Activated T-cell treated with anti-CD3 and anti-CD28 coated beads, Interleukin-2, amount 50 U/mL, for 1 hour (primary cell): ENCODE measurements at regions not wholly inside any gene's neighbourhood (a gene's known extent, or its start where the extent isn't known, plus 50 kb on each side); places are given as distances from the start of the nearest gene placed in this dataset.
"Not testable (repeated sequence)": the region's sequence is repeated elsewhere in the genome, so short reads cannot be mapped to it uniquely, and the experiment has no call there.

Experiments used
- DNase-seq: peaks from one replicate; pipeline ENCODE4 v3.0.0-alpha.2; 2020

GRCh38 chr4:104549736-104550135 lies 55.0 kb upstream of the CXXC4 start:
- no peak for DNase-seq

- DNase-seq, result no peak
Observed at GRCh38 chr4:104559502-104559901, 64.8 kb upstream of the CXXC4 start.

GRCh38 chr4:104571341-104571740 lies 76.6 kb upstream of the CXXC4 start:
- no peak for DNase-seq

GRCh38 chr4:104574371-104574770 lies 79.7 kb upstream of the CXXC4 start:
- DNase-seq, result no peak

- no peak for DNase-seq
Observed at GRCh38 chr4:104575278-104575677, 80.6 kb upstream of the CXXC4 start.

- no peak for DNase-seq
Observed at GRCh38 chr4:104577405-104577804, 82.7 kb upstream of the CXXC4 start.

DNA sequence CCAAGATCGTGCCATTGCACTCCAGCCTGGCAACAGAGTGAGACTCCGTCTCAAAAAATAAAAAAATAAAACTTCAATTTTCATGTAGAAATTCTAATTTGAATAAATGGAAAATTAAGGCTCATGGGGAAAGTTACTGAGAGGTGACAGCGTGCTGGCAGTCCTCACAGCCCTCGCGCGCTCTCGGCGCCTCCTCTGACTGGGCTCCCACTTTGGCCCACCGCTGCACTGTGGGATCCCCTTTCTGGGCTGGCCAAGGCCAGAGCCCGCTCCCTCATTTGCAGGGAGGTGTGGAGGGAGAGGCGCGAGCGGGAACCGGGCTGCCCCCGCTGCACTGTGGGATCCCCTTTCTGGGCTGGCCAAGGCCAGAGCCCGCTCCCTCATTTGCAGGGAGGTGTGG lies 86.8 kb upstream of the CXXC4 start:
- DNase-seq, result not testable (repeated sequence)

GRCh38 chr4:104582056-104582455 lies 87.4 kb upstream of the CXXC4 start:
- DNase-seq, result not testable (repeated sequence)

DNA sequence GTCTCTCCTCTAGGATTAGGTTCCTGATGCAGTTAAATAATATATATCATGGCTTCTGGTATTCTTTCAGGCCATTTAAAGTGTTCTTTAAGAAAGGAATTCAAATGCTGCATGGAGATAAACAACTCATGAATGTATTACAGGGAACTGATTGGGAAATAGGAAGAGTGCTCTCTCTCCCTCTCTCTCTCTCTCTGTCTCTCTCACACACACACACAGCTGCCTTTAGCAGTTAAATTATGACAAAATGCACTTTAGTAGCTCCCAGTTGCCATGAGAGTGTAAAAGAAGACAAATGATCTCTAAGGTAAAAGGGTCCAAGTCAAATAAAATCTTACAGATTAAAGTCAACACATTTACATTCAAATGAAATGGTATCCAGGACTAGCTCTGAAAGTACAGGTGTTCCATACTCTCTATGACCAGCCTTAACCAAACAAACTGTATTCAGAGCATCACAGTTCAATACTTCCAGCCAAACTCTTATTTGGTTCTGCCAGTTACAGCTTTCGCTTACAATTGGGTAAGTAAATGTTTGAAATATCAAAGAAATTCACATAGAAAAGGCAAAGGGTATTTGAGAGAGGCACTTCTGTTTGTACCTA lies 94.7 kb upstream of the CXXC4 start:
- no peak for DNase-seq

DNA sequence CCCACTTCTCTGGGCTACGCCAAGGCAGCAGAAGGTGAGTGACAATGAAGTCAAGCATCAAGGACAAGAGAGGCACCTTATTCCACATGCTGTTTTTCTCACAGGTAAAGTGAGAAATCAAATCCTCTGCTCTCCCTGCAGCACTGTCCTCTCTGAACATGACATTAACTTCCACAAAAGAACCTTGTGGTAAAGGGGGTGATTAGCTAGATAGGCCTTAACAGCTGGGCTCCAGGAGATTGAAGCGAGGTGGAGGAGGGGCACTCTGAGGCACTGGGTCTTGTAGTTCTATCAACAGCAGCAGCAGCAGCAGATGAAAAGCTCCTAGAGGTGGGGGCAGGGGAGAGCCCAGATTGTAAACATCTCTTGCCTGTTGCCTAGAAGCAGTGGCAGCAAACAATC lies 96.8 kb upstream of the CXXC4 start:
- no peak for DNase-seq

GRCh38 chr4:104592183-104592582 lies 97.5 kb upstream of the CXXC4 start:
- DNase-seq, result no peak

DNA sequence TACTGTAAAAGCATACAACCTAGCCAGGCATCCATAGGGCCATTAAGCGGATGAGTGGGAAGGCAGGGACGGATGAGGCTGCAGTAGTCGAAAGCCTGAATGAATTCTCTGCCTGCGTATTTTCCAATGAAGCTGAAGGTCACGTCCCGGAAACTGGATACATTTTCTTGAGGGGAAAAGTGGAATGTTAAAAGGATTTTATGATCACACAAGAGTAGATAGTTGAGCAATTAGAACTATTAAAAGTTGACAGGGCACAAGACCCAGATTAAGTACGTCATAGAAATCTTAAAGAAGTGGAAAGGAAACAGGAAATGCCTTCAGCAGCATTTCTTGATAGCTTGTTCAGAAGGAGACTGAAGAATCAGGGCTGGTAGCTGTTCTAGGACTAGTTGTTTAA lies 98.3 kb upstream of the CXXC4 start:
- DNase-seq, result no peak

- no peak for DNase-seq
Observed at GRCh38 chr4:104596189-104596588, 101.5 kb upstream of the CXXC4 start.

DNA sequence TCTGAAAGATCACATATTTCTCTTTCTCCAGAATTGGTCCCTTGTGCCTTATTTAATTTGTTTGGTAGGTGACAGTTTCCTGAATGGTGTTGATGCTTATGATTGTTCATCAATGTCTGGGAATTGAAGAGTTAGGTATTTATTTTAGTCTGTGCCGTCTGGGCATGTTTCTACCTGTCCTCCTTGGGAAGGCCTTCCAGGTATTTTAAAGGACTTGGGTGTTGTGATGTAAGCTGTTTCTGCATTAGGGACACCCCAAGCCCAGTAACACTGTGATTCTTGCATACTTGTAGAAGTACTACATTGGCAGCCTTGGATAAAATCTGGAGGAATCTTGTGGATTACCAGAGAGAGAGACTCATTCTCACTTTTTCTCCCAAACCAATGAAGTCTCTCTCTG lies 120.8 kb upstream of the CXXC4 start:
- DNase-seq, result no peak

- no peak for DNase-seq
Observed at GRCh38 chr4:104615926-104616325, 121.2 kb upstream of the CXXC4 start.

DNA sequence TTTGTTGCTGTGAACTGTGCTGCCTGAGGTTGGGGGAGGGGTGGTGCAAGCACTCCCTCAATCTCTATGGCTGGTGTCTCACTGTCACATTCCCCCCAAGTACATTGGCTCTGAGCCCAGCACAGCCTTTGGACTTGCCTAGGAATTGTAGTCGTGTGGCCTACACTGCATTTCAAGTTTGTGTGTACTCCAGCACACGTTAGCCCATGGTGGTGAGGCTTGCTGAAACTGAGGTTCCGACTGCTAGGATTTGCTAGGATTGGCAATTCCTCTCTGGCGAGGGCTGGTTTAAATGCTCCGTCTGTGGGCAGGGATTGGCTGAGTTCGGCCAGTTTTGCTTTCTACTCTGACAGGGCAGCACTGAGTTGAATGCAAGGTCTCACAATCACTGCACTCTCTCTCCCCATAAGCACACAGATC lies 121.7 kb upstream of the CXXC4 start:
- no peak for DNase-seq

- DNase-seq, result no peak
Observed at GRCh38 chr4:104625706-104626105, 131.0 kb upstream of the CXXC4 start.

DNA sequence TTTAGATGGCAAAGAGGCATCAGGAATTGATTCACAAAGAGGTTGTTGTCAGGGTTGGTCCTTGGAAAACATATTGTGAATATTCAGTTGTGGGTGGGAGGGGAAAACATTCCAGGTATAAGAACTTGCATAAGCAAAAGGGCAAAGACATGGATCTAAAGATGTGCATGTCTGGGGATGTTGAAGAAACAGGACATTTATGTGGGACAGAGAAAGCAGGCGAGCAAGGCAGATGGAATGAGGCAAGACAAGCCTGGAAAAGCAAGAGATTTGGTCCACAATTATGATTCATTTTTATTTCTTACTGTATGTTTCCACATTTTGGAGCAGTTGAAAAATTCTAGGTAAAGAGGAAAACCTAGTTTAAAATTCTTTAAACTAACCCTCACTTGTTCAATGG lies 134.9 kb upstream of the CXXC4 start:
- no peak for DNase-seq

DNA sequence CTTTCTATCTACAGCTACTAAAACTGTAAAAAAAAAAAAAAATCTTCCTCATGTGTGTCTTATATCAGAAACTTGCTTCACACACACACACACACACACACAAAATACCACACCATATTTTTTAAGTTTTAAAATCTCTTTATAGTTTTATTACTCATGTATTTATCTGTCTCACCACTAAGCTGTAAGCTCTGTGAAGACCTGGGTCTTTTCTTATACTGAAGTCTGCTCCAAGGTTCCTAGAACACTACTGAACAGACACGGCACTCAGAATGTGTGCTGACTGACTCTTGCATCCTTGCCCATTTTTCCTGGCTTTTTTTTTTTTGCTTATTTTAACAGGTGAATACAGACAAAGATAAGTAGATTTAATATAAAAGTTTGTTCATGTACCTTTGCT lies 135.6 kb upstream of the CXXC4 start:
- no peak for DNase-seq

- no peak for DNase-seq
Observed at GRCh38 chr4:104631000-104631399, 136.3 kb upstream of the CXXC4 start.

DNA sequence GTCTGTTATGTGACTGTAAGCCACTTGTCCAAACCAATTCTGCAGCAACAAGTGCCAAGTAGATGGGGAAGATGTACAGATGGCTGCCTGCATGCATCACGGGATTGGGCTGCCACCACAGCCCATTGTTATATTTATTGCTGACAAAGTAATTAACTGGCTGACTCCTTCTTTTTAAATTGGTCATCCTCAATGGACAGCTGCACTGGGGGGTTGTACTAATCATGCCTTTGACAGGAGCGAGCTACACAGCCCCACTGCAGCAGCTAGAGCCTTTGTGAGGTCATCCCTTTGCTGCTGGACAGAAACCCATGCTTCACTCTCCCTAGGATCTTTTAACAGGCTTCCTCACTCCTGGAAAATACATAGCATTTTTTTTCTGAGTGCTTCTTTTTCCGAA lies 146.7 kb upstream of the CXXC4 start:
- DNase-seq, result no peak

DNA sequence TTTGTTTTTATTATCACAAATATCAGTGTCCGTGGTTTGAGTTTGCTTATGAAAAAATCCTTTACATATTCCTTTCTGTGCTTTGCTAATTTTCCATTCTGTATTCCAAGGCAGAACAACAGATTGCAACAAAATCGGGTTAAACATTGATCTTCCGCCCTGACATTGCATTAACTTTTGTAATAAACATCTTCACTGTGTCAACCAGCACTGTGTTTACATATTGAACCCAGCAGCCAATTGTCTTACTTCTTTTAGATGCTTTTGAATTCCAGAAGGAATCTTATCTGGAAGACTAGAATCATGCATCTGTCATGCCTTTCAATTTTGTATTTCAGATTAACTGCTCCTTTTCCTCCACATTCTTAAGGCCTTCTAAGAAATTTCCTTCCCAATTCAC lies 147.8 kb upstream of the CXXC4 start:
- no peak for DNase-seq

DNA sequence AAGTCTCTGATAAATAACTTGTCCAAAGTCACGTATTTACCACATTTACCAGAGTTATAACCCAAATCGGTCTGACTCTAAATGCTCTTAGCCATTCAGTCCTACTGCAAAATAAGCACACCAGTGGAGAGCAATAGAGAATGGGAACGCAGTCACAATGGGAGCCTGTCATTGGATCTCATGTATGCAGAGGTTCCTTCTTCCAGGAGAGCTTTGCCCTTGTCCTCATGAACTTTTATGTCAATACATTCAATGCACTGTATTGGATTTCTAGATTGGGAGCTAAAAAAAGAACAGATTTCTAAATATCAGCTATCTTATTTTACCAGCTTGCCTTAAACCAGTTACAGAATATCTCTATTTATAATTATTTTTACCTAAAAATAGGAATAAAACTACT lies 149.1 kb upstream of the CXXC4 start:
- no peak for DNase-seq

- no peak for DNase-seq
Observed at GRCh38 chr4:104649631-104650030, 154.9 kb upstream of the CXXC4 start.

- not testable (repeated sequence) for DNase-seq
Observed at GRCh38 chr4:104662269-104662668, 167.6 kb upstream of the CXXC4 start.

DNA sequence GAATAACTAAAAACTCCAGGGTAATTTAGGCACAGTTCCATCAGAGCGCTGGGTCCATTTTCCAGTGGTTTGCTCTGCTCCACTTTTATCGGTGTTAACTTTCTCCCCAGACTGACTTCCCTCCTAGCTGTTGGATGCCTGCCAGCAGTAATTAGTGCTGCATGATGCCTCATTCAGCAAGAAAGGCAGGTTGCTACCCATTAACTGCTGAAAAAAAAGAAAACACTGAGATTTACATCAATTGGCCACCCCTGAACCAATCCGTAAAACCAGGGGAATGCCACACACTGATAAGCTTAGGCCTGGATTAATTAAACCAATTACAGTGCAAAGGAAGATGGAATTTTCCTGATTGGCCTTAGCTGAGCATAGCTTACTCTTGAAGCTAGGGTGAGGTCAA lies 182.4 kb upstream of the CXXC4 start:
- no peak for DNase-seq
